SK-N-SH (cell line): ENCODE measurements at regions not wholly inside any gene's neighbourhood (a gene's known extent, or its start where the extent isn't known, plus 50 kb on each side); places are given as distances from the start of the nearest gene placed in this dataset.
A peak's percentile ranks its signal among the peaks of the same experiment; 100 is the strongest.

Experiments
- CTCF ChIA-PET: fragments of 300-600, 350-600 bp; formaldehyde crosslinking; extraction: SDS; loops from one replicate; lab custom pipeline; 2021; lab: Yijun Ruan, JAX
- POLR2A ChIA-PET: fragments of 350-600 bp; sonication (Branson Sonifier 250); formaldehyde crosslinking; extraction: SDS; loops from one replicate; lab custom pipeline; 2020; ENCODE audit warnings: antibody characterized with exemption, inconsistent platforms; lab: Yijun Ruan, JAX
- DNase-seq: peaks from one replicate; pipeline ENCODE4 v3.0.0; 2012
- H2AFZ ChIP-seq: fragments of 200-600 bp; sonication (generic); 2 replicates; pipeline ENCODE4 v1.8.1; 2016; ENCODE audit warnings: antibody characterized with exemption, mild to moderate bottlenecking, low read depth
- H3F3A ChIP-seq: fragments of 200-600 bp; sonication (generic); replicated peaks from 2 replicates; pipeline ENCODE3; 2016; ENCODE audit warnings: antibody characterized with exemption, mild to moderate bottlenecking; ENCODE audit not compliant: insufficient read depth
- H3K27ac ChIP-seq, 2 experiments: fragments of 200-500 bp in 1 of 2; fragments of 200-600 bp in 1 of 2; sonication (Bioruptor generic) in 1 of 2; sonication (generic), shearing (Covaris generic) in 1 of 2; 2 replicates each; pipeline versions ENCODE4 v1.5.1 to v1.6.1; 2014 to 2016; ENCODE audit warnings: low read depth in 2 of 2, inconsistent platforms in 1 of 2, low read length in 1 of 2, mild to moderate bottlenecking in 1 of 2, mixed read lengths in 1 of 2
- H3K27me3 ChIP-seq: fragments of 200-600 bp; sonication (generic), shearing (Covaris generic); 2 replicates; pipeline ENCODE4 v1.6.1; 2016; ENCODE audit warnings: mixed run types; ENCODE audit not compliant: insufficient read depth
- H3K36me3 ChIP-seq, 2 experiments: fragments of 200-500 bp in 1 of 2; fragments of 200-600 bp in 1 of 2; sonication (Bioruptor generic) in 1 of 2; sonication (generic) in 1 of 2; replicated peaks in 1 of 2; 2 replicates each; pipeline versions ENCODE3 to v1.5.1; 2014 to 2016; ENCODE audit warnings: low read length in 1 of 2, mild to moderate bottlenecking in 1 of 2; ENCODE audit not compliant: insufficient read depth in 2 of 2, control insufficient read depth in 1 of 2
- H3K4me1 ChIP-seq, 2 experiments: fragments of 200-500 bp in 1 of 2; fragments of 200-600 bp in 1 of 2; sonication (Bioruptor generic) in 1 of 2; sonication (generic), shearing (Covaris generic) in 1 of 2; 2 replicates each; pipeline versions ENCODE4 v1.5.1 to v1.6.1; 2014 to 2016; ENCODE audit warnings: low read depth in 1 of 2, low read length in 1 of 2, mixed run types in 1 of 2; ENCODE audit not compliant: insufficient read depth in 2 of 2, control insufficient read depth in 1 of 2
- H3K4me2 ChIP-seq: fragments of 200-600 bp; sonication (generic), shearing (Covaris generic); 2 replicates; pipeline ENCODE4 v1.6.1; 2017; ENCODE audit warnings: mixed run types
- H3K4me3 ChIP-seq, 2 experiments: fragments of 200-500 bp in 1 of 2; fragments of 200-600 bp in 1 of 2; sonication (Bioruptor generic) in 1 of 2; sonication (generic), shearing (Covaris generic) in 1 of 2; 2 replicates each; pipeline versions ENCODE4 v1.5.1 to v1.8.1; 2014 to 2016; ENCODE audit warnings: low read depth in 2 of 2, inconsistent platforms in 1 of 2, low read length in 1 of 2, mild to moderate bottlenecking in 1 of 2, mixed read lengths in 1 of 2, moderate library complexity in 1 of 2
- H3K79me2 ChIP-seq: fragments of 200-600 bp; sonication (generic); 2 replicates; pipeline ENCODE4 v1.8.1; 2017; ENCODE audit warnings: mild to moderate bottlenecking; ENCODE audit not compliant: insufficient read depth
- H3K9ac ChIP-seq: fragments of 200-600 bp; sonication (generic); 2 replicates; pipeline ENCODE4 v1.6.1; 2017; ENCODE audit warnings: mixed run types
- H3K9me2 ChIP-seq: fragments of 200-600 bp; sonication (generic); 2 replicates; pipeline ENCODE4 v1.6.1; 2017; ENCODE audit warnings: mixed run types
- H3K9me3 ChIP-seq: fragments of 200-600 bp; sonication (generic); 2 replicates; pipeline ENCODE4 v1.6.1; 2017; ENCODE audit warnings: mixed run types, mild to moderate bottlenecking, moderate library complexity
- H4K20me1 ChIP-seq: fragments of 200-600 bp; sonication (generic); 2 replicates; pipeline ENCODE4 v1.6.1; 2017; ENCODE audit warnings: mild to moderate bottlenecking, mixed run types; ENCODE audit not compliant: insufficient read depth
- CHD2 ChIP-seq: fragments of 150-350 bp; IDR thresholded peaks from 2 replicates; pipeline ENCODE4 v1.6.1; 2018; ENCODE audit warnings: low read length; ENCODE audit not compliant: partially characterized antibody
- ELF1 ChIP-seq: IDR thresholded peaks from 2 replicates; pipeline ENCODE4 v1.4.0; 2012
- FOXJ3 ChIP-seq: sonication (generic); formaldehyde crosslinking; IDR thresholded peaks from 2 replicates; pipeline ENCODE4 v1.5.1; 2020; ENCODE audit warnings: mild to moderate bottlenecking, missing genetic modification reagents
- JUND ChIP-seq: IDR thresholded peaks from 2 replicates; pipeline ENCODE4 v1.4.0; 2012
- PBX3 ChIP-seq: IDR thresholded peaks from 2 replicates; pipeline ENCODE4; 2012
- REST ChIP-seq: IDR thresholded peaks from 2 replicates; pipeline ENCODE4 v1.6.1; 2012; ENCODE audit warnings: mild to moderate bottlenecking, low read depth, low read length, moderate library complexity
- SIN3A ChIP-seq: IDR thresholded peaks from 2 replicates; pipeline ENCODE4 v1.6.1; 2012; ENCODE audit warnings: low read depth, mild to moderate bottlenecking, low read length, moderate library complexity, borderline replicate concordance
- TAF1 ChIP-seq: IDR thresholded peaks from 2 replicates; pipeline ENCODE4 v1.6.1; 2012; ENCODE audit warnings: low read depth, mild to moderate bottlenecking, low read length, moderate library complexity, borderline replicate concordance
- USF2 ChIP-seq: fragments of 150-350 bp; IDR thresholded peaks from 2 replicates; pipeline ENCODE4 v1.6.1; 2017; ENCODE audit warnings: antibody characterized with exemption, low read length, low read depth, borderline replicate concordance
- YY1 ChIP-seq: IDR thresholded peaks from 2 replicates; pipeline ENCODE4 v1.4.0; 2012; ENCODE audit warnings: low read depth, mild to moderate bottlenecking
- WGBS: methylation state at CpG from one replicate; pipeline ENCODE4 v1.1.6; 2017; ENCODE audit warnings: low lambda C conversion rate; 5-methylcytosine and 5-hydroxymethylcytosine counted together

- WGBS, result 16% methylated on average over 3 of the region's 3 CpGs
- CTCF ChIA-PET, result no interaction called here
- POLR2A ChIA-PET, result no interaction called here
These were observed 62.5 kb upstream of the CITED2 start for GRCh38 chr6:139436957-139437348.

More at GRCh38 chr6:139436957-139437348, 62.5 kb upstream of the CITED2 start:
- no peak for TF ChIP-seq CHD2
- no peak for TF ChIP-seq JUND
- TF ChIP-seq PBX3, result no peak
- no peak for TF ChIP-seq YY1
- no peak for TF ChIP-seq ELF1
- no peak for TF ChIP-seq FOXJ3
- TF ChIP-seq REST, result no peak
- no peak for TF ChIP-seq SIN3A
- no peak for TF ChIP-seq TAF1
- TF ChIP-seq USF2, result no peak
- Histone ChIP-seq H3F3A (no peaks in the 10 kb centered on the region), H2AFZ (peak overlapping the region; percentile 42; the same call in 1 of the 2 replicates), H3K4me3 (no peak overlapping the region), H3K4me2 (no peak overlapping the region), H3K9ac (no peak overlapping the region), H3K4me1 (no peaks in the 10 kb centered on the region; a peak in 1 of 4 replicates), H3K36me3 (no peaks in the 10 kb centered on the region), H3K9me3 (no peaks in the 10 kb centered on the region), H3K9me2 (no peaks in the 10 kb centered on the region), H4K20me1 (no peaks in the 10 kb centered on the region), H3K27me3 (no peaks in the 10 kb centered on the region), H3K79me2 (no peaks in the 10 kb centered on the region), H3K27ac (peak overlapping the region in 1 of 2 experiments; percentile 56; a peak in 1 of 4 replicates)
- no peak for DNase-seq
